Panc1 (cell line): ENCODE measurements at regions not wholly inside any gene's neighbourhood (a gene's known extent, or its start where the extent isn't known, plus 50 kb on each side); places are given as distances from the start of the nearest gene placed in this dataset.

Experiments
- SIN3A ChIP-seq: IDR thresholded peaks from 2 replicates; pipeline ENCODE4 v1.6.1; 2012; ENCODE audit warnings: low read depth, mild to moderate bottlenecking, low read length, moderate library complexity, borderline replicate concordance; ENCODE audit not compliant: insufficient read depth
- TCF7L2 ChIP-seq: IDR thresholded peaks from 2 replicates; pipeline ENCODE4 v1.6.1; 2011; ENCODE audit warnings: mild to moderate bottlenecking, low read depth, low read length, inconsistent platforms
- TF ChIP-seq, protein P1 (sequence below): fragments of 450-650 bp; IDR thresholded peaks from 2 replicates; pipeline ENCODE4 v1.5.1; 2017; ENCODE audit warnings: mild to moderate bottlenecking

DNA sequence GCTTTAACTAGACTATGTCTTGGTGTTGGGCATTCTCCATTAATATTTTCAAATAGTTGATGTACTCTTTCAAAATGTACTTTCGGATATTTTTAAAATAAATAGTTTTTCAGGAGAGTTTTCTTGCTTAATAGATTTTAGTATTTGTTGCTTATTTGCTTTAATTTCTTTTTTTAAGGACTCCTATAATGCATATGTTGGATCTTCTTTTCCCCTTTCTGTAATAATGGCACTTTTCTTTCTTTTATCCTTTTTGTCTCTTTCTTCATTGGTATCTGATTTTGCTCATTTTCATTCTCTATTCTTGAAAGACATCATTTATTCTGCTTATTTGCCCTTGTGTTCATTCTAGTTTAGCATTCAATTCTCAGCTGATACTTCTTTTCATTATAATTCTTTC lies 791.6 kb downstream of the GALR1 start:
- TF ChIP-seq, protein P1, sequence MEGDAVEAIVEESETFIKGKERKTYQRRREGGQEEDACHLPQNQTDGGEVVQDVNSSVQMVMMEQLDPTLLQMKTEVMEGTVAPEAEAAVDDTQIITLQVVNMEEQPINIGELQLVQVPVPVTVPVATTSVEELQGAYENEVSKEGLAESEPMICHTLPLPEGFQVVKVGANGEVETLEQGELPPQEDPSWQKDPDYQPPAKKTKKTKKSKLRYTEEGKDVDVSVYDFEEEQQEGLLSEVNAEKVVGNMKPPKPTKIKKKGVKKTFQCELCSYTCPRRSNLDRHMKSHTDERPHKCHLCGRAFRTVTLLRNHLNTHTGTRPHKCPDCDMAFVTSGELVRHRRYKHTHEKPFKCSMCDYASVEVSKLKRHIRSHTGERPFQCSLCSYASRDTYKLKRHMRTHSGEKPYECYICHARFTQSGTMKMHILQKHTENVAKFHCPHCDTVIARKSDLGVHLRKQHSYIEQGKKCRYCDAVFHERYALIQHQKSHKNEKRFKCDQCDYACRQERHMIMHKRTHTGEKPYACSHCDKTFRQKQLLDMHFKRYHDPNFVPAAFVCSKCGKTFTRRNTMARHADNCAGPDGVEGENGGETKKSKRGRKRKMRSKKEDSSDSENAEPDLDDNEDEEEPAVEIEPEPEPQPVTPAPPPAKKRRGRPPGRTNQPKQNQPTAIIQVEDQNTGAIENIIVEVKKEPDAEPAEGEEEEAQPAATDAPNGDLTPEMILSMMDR = no peak
- TF ChIP-seq SIN3A (no peak), TCF7L2 (no peak)
